ENCODE measurements at regions not wholly inside any gene's neighbourhood (a gene's known extent, or its start where the extent isn't known, plus 50 kb on each side); places are given as distances from the start of the nearest gene placed in this dataset.

DNA sequence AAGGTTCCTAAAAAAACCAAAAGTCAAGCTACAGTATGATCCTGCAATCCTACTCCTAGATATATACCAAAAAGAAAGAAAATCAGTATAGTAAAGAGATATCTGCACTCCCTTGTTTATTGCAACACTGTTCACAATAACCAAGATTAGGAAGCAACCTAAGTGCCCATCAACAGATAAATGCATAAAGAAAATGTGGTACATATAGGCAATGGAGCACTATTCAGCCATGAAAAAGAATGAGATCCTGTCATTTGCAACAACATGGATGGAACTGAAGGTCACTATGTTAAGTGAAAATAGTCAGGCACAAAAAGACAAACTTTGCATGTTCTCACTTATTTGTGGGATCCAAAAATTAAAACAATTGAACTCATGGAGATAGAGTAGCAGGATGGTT is 1159.5 kb upstream of the AUTS2 start:
- TF ChIP-seq EGR1 (IDR thresholded peaks at IDR 0.05; ENCODE audit: low read depth in 2 of 2) = no peak
- TF ChIP-seq, protein P1, sequence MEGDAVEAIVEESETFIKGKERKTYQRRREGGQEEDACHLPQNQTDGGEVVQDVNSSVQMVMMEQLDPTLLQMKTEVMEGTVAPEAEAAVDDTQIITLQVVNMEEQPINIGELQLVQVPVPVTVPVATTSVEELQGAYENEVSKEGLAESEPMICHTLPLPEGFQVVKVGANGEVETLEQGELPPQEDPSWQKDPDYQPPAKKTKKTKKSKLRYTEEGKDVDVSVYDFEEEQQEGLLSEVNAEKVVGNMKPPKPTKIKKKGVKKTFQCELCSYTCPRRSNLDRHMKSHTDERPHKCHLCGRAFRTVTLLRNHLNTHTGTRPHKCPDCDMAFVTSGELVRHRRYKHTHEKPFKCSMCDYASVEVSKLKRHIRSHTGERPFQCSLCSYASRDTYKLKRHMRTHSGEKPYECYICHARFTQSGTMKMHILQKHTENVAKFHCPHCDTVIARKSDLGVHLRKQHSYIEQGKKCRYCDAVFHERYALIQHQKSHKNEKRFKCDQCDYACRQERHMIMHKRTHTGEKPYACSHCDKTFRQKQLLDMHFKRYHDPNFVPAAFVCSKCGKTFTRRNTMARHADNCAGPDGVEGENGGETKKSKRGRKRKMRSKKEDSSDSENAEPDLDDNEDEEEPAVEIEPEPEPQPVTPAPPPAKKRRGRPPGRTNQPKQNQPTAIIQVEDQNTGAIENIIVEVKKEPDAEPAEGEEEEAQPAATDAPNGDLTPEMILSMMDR (IDR thresholded peaks at IDR 0.05; ENCODE audit: low read depth, low read length, missing input control) = no peak
- TF ChIP-seq, protein P2, sequence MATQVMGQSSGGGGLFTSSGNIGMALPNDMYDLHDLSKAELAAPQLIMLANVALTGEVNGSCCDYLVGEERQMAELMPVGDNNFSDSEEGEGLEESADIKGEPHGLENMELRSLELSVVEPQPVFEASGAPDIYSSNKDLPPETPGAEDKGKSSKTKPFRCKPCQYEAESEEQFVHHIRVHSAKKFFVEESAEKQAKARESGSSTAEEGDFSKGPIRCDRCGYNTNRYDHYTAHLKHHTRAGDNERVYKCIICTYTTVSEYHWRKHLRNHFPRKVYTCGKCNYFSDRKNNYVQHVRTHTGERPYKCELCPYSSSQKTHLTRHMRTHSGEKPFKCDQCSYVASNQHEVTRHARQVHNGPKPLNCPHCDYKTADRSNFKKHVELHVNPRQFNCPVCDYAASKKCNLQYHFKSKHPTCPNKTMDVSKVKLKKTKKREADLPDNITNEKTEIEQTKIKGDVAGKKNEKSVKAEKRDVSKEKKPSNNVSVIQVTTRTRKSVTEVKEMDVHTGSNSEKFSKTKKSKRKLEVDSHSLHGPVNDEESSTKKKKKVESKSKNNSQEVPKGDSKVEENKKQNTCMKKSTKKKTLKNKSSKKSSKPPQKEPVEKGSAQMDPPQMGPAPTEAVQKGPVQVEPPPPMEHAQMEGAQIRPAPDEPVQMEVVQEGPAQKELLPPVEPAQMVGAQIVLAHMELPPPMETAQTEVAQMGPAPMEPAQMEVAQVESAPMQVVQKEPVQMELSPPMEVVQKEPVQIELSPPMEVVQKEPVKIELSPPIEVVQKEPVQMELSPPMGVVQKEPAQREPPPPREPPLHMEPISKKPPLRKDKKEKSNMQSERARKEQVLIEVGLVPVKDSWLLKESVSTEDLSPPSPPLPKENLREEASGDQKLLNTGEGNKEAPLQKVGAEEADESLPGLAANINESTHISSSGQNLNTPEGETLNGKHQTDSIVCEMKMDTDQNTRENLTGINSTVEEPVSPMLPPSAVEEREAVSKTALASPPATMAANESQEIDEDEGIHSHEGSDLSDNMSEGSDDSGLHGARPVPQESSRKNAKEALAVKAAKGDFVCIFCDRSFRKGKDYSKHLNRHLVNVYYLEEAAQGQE (IDR thresholded peaks at IDR 0.05) = no peak
- TF ChIP-seq JUND (IDR thresholded peaks at IDR 0.05) = no peak
- no peak for TF ChIP-seq YY1 (IDR thresholded peaks at IDR 0.05)
